ENCODE measurements at regions not wholly inside any gene's neighbourhood (a gene's known extent, or its start where the extent isn't known, plus 50 kb on each side); places are given as distances from the start of the nearest gene placed in this dataset.

- TF ChIP-seq, protein P1, sequence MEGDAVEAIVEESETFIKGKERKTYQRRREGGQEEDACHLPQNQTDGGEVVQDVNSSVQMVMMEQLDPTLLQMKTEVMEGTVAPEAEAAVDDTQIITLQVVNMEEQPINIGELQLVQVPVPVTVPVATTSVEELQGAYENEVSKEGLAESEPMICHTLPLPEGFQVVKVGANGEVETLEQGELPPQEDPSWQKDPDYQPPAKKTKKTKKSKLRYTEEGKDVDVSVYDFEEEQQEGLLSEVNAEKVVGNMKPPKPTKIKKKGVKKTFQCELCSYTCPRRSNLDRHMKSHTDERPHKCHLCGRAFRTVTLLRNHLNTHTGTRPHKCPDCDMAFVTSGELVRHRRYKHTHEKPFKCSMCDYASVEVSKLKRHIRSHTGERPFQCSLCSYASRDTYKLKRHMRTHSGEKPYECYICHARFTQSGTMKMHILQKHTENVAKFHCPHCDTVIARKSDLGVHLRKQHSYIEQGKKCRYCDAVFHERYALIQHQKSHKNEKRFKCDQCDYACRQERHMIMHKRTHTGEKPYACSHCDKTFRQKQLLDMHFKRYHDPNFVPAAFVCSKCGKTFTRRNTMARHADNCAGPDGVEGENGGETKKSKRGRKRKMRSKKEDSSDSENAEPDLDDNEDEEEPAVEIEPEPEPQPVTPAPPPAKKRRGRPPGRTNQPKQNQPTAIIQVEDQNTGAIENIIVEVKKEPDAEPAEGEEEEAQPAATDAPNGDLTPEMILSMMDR (conservative IDR thresholded peaks at IDR 0.05) = no peak
- no peak for TF ChIP-seq ZFX (IDR thresholded peaks at IDR 0.05)
- no peak overlapping the region for H3K27ac ChIP-seq
Measured at GRCh38 chr6:21437581-21437980, 156.0 kb upstream of the SOX4 start.

- TF ChIP-seq, protein P1 (conservative IDR thresholded peaks at IDR 0.05) = no peak
- TF ChIP-seq ZFX (IDR thresholded peaks at IDR 0.05) = no peak
- no peak overlapping the region for H3K27ac ChIP-seq
Measured at GRCh38 chr6:21438237-21438985, 155.1 kb upstream of the SOX4 start.

DNA sequence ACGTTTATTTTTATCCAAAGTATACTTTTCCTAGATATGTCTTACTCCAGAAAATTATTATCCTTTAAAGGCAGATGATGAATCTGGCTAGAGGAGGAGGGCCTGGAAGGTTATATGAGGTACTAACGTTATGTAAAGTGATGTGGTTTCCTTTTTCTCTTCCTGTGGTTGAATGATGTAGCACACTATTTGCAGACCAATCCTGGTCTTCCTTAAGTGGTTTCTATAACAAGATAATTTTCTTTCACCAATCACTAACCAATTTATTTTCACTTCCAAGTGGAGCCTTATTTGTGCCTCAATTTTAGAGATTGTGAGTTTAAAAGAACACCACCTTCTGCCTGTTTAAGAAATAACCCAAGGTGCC is 154.6 kb upstream of the SOX4 start:
- TF ChIP-seq, protein P1 (conservative IDR thresholded peaks at IDR 0.05) = no peak
- TF ChIP-seq ZFX (IDR thresholded peaks at IDR 0.05) = no peak
- H3K27ac ChIP-seq = no peak overlapping the region

- H3K27ac ChIP-seq = no peak overlapping the region
- TF ChIP-seq, protein P1 (conservative IDR thresholded peaks at IDR 0.05) = no peak
- no peak for TF ChIP-seq ZFX (IDR thresholded peaks at IDR 0.05)
Measured at GRCh38 chr6:21441386-21441785, 152.2 kb upstream of the SOX4 start.

DNA sequence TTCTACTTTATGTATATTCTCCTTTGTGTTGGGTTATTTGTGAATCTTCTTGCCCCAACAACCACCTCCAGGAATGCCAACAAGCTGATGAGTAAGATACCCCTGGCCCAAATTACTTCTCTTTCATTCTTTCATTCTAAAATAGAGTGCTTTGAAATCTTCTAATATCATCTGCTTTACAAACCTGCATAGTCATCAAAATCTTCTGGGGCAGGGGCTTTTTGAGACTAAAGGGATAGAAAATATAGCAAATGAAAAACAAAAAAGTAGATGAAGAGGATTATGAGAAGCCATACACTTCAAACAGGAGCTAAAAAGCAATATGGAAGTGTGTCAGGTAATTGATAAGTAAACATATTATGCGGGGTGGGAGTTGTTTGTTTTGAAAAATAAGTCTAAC is 150.7 kb upstream of the SOX4 start:
- no peak overlapping the region for H3K27ac ChIP-seq
- TF ChIP-seq, protein P1 (conservative IDR thresholded peaks at IDR 0.05) = no peak
- TF ChIP-seq ZFX (IDR thresholded peaks at IDR 0.05) = no peak

DNA sequence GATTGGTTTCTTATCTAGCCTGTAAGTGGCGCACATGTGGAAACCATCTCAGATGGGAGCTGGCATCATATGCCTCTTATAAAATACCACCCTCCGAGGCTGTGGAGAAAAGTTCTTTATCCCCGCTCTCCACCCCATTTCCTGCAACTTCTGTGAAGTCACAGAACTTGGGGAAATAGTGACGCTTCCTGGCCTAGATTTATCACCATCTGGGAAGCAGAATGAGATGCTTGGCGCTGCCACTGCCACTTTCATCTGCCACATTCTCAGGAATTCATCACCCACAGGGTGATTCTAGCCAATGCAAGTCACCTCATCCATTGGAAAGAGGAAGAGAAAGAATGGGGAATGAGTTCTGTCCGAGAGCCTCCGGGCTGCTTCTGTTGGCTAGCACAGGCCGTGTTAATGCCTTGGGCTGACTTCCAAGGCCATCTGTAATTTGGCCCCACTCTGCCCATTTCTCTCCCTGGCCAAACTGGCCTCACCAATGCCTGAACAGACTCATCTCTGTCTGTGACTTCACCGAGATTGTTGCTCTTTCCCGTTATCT is 148.8 kb upstream of the SOX4 start:
- TF ChIP-seq, protein P1 (conservative IDR thresholded peaks at IDR 0.05) = no peak
- TF ChIP-seq ZFX (IDR thresholded peaks at IDR 0.05) = no peak
- H3K27ac ChIP-seq = no peak overlapping the region

GRCh38 chr6:21447987-21448386 is 145.6 kb upstream of the SOX4 start:
- TF ChIP-seq ZFX (IDR thresholded peaks at IDR 0.05) = no peak
- TF ChIP-seq, protein P1 (conservative IDR thresholded peaks at IDR 0.05) = no peak
- no peak overlapping the region for H3K27ac ChIP-seq
